ENCODE measurements at regions not wholly inside any gene's neighbourhood (a gene's known extent, or its start where the extent isn't known, plus 50 kb on each side); places are given as distances from the start of the nearest gene placed in this dataset.

DNA sequence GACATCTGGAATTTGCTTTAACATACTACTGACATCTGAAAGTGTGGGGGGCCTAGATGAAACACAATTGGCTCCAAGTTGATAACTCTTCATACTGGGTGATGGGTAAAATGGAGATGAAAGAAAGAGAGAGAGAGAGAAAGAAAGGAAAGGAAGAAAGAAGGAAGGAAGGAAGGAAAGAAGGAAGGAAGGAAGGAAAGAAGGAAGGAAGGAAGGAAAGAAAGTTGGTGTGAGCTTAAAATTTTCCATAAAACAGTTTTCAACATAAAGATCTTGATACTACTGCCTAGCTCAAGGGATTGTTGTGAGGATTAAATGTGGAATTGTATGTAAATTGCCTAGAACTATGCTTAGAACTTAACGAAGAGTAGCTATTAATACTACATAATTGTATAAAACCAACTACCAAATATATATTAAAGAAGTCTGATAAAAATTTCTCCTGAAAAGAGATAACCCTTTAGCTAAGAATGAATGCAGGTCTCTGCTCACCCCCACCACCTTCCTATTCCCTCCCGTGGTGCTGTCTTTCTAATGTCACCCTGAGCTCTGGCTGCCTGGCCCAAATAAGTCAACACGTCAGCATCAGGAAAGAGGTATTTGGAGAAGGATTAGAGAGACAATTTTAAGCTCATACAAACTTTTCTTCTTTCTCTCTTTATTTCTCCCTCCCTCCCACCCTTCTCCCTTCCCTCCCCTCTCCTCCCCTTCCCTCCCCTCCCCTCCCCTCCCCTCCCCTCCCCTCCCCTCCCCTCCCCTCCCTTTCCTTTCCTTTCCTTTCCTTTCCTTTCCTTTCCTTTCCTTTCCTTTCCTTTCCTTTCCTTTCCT, 89.3 kb upstream of the SGIP1 start:
- Mint-ChIP-seq H3K36me3 (ENCODE audit: insufficient read depth in 1 of 3, low read depth in 3 of 3) (no peaks in the 10 kb centered on the region), H3K27ac (peak overlapping the region in 1 of 3 experiments; percentile 81; a peak in 2 of 7 replicates), H3K4me3 (no peak overlapping the region), H3K9me3 (no peaks in the 10 kb centered on the region; a peak in 1 of 5 replicates), H3K4me1 (peaks cover 17 to 19% of the 10 kb centered on the region in 2 experiments), H3K27me3 (ENCODE audit: low read depth) (no peaks in the 10 kb centered on the region; the same call in 1 of the 2 replicates)
- H2BK20ac ChIP-seq (ENCODE audit: low read depth, low read length, poor library complexity, severe bottlenecking): no peak overlapping the region
- H4K20me1 ChIP-seq (ENCODE audit: control insufficient read depth, insufficient read depth, insufficient read length): no peaks in the 10 kb centered on the region
- H3T11ph ChIP-seq (ENCODE audit: low read length): no peak overlapping the region
- H2BK120ac ChIP-seq (ENCODE audit: low read depth, low read length, poor library complexity, severe bottlenecking): no peak overlapping the region
- no peak overlapping the region for H2BK12ac ChIP-seq (ENCODE audit: insufficient read length, low read depth, low read length)
- no peak overlapping the region for H4K5ac ChIP-seq (ENCODE audit: insufficient read length, low read depth, low read length)
- H3K4me2 ChIP-seq (ENCODE audit: insufficient read depth, insufficient read length, low read length): no peak overlapping the region
- H2AFZ ChIP-seq (ENCODE audit: low read length): no peak overlapping the region
- H3K56ac ChIP-seq (ENCODE audit: insufficient read length, low read depth, low read length): no peak overlapping the region
- H2AK5ac ChIP-seq (ENCODE audit: insufficient read length, low read length): no peak overlapping the region
- no peak overlapping the region for H3K14ac ChIP-seq (ENCODE audit: insufficient read depth, low read length)
- H4K8ac ChIP-seq (replicated peaks; ENCODE audit: insufficient read length, low read depth, low read length): no peak overlapping the region
- TF ChIP-seq, protein P1, sequence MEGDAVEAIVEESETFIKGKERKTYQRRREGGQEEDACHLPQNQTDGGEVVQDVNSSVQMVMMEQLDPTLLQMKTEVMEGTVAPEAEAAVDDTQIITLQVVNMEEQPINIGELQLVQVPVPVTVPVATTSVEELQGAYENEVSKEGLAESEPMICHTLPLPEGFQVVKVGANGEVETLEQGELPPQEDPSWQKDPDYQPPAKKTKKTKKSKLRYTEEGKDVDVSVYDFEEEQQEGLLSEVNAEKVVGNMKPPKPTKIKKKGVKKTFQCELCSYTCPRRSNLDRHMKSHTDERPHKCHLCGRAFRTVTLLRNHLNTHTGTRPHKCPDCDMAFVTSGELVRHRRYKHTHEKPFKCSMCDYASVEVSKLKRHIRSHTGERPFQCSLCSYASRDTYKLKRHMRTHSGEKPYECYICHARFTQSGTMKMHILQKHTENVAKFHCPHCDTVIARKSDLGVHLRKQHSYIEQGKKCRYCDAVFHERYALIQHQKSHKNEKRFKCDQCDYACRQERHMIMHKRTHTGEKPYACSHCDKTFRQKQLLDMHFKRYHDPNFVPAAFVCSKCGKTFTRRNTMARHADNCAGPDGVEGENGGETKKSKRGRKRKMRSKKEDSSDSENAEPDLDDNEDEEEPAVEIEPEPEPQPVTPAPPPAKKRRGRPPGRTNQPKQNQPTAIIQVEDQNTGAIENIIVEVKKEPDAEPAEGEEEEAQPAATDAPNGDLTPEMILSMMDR (conservative IDR thresholded peaks at IDR 0.05): no peak
- no peak overlapping the region for H3K23ac ChIP-seq (ENCODE audit: insufficient read length, low read depth, low read length)
- H3K27me3 ChIP-seq (ENCODE audit: insufficient read depth, low read length): no peaks in the 10 kb centered on the region
- H2BK15ac ChIP-seq (ENCODE audit: low read depth, low read length): no peak overlapping the region
- no peaks in the 10 kb centered on the region for H3K4me1 ChIP-seq (ENCODE audit: insufficient read depth, low read length)
- H3K79me2 ChIP-seq (ENCODE audit: insufficient read depth, low read length): no peaks in the 10 kb centered on the region
- no peak overlapping the region for H3K27ac ChIP-seq (ENCODE audit: insufficient read length, low read depth, low read length)
- H3K23me2 ChIP-seq (ENCODE audit: insufficient read length, low read depth, low read length, poor library complexity, severe bottlenecking): no peaks in the 10 kb centered on the region
- H2BK5ac ChIP-seq (ENCODE audit: insufficient read length, low read length): no peak overlapping the region
- no peak overlapping the region for H3K9ac ChIP-seq (ENCODE audit: extremely low read depth, insufficient read length, low read length)
- no peak for DNase-seq
- no peaks in the 10 kb centered on the region for H3K79me1 ChIP-seq (ENCODE audit: insufficient read depth, low read depth, low read length, poor library complexity, severe bottlenecking)
- H3K4ac ChIP-seq (ENCODE audit: low read depth, low read length): no peak overlapping the region
- H3K9me3 ChIP-seq (ENCODE audit: control insufficient read depth, low read depth, low read length): no peaks in the 10 kb centered on the region
- H3K18ac ChIP-seq (ENCODE audit: insufficient read length, low read depth, low read length): no peak overlapping the region
- no CpG with 5 or more reads among the region's 3 CpGs for WGBS (ENCODE audit: extremely low coverage, insufficient read length, low lambda C conversion rate)
- no peak overlapping the region for H4K91ac ChIP-seq (ENCODE audit: insufficient read length, low read depth, low read length)

All from H9 (cell line).